Upper lobe of left lung (tissue), 4 donors: ENCODE measurements at regions not wholly inside any gene's neighbourhood (a gene's known extent, or its start where the extent isn't known, plus 50 kb on each side); places are given as distances from the start of the nearest gene placed in this dataset.

Experiments
- EP300 ChIP-seq, 4 donors: sonication (generic); formaldehyde crosslinking; IDR thresholded peaks; one replicate each; pipeline ENCODE4 v1.5.1; 2017; ENCODE audit warnings: antibody characterized with exemption in 4 of 4, control low read depth in 2 of 4
- POLR2A ChIP-seq, 4 donors: fragments of 450-650 bp; IDR thresholded peaks; one replicate each; pipeline ENCODE4 v1.5.1; 2016 to 2017; ENCODE audit warnings: antibody characterized with exemption in 4 of 4, mild to moderate bottlenecking in 2 of 4
- TF ChIP-seq, protein P1 (sequence below), 6 experiments: fragments of 450-650 bp in 4 of 6; fragments of 200-600 bp in 2 of 6; sonication (generic) in 2 of 6; IDR thresholded peaks; one replicate each; pipeline ENCODE4 v1.5.1; 2016 to 2019; ENCODE audit warnings: antibody characterized with exemption in 6 of 6

DNA sequence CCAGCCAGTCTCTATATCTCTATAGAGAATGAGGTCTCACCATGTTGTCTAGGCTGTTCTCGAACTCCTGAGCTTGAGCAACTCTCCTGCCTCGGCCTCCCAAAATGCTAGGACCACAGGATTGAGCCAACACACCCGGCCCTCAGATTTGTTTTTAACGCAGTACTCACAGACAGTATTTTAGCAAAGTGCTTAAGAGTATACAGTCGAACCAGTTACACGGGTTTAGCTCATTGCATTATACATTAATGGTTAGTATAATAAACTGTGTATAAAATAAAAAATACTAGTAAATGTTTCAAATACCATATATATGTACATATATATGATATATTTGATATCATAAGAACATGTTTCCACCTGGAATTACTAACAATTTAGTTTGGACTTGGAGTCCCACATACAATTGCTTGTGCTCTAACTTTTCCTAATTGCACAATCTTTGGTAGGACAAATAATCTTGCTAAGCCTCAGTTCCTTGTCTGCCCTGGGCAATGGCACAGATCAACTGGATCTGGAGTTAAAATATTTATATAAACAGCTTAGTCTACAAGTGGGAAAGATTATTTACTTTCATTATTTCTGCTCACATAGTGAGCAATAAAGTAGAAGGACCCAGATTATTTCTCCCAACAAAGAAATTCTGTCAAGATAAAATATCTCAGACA lies 508.9 kb upstream of the LRATD1 start:
- TF ChIP-seq, protein P1, sequence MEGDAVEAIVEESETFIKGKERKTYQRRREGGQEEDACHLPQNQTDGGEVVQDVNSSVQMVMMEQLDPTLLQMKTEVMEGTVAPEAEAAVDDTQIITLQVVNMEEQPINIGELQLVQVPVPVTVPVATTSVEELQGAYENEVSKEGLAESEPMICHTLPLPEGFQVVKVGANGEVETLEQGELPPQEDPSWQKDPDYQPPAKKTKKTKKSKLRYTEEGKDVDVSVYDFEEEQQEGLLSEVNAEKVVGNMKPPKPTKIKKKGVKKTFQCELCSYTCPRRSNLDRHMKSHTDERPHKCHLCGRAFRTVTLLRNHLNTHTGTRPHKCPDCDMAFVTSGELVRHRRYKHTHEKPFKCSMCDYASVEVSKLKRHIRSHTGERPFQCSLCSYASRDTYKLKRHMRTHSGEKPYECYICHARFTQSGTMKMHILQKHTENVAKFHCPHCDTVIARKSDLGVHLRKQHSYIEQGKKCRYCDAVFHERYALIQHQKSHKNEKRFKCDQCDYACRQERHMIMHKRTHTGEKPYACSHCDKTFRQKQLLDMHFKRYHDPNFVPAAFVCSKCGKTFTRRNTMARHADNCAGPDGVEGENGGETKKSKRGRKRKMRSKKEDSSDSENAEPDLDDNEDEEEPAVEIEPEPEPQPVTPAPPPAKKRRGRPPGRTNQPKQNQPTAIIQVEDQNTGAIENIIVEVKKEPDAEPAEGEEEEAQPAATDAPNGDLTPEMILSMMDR (IDR thresholded peaks at IDR 0.05): no peak
- TF ChIP-seq EP300 (IDR thresholded peaks at IDR 0.05) (no peak), POLR2A (IDR thresholded peaks at IDR 0.05) (no peak)
